OCI-LY1 (cell line): ENCODE measurements at regions not wholly inside any gene's neighbourhood (a gene's known extent, or its start where the extent isn't known, plus 50 kb on each side); places are given as distances from the start of the nearest gene placed in this dataset.

ENCODE experiments used
- H2AFZ ChIP-seq: fragments of 200-600 bp; sonication (generic), shearing (Covaris generic); 2 replicates; pipeline ENCODE4 v1.6.0; 2014; ENCODE audit warnings: antibody characterized with exemption, mild to moderate bottlenecking, low read length
- H3F3A ChIP-seq: fragments of 200-600 bp; sonication (generic), shearing (Covaris generic); 2 replicates; pipeline ENCODE4 v1.6.0; 2014; ENCODE audit warnings: mild to moderate bottlenecking, antibody characterized with exemption, low read length, moderate library complexity; ENCODE audit not compliant: insufficient read depth
- H3K27ac ChIP-seq: fragments of 200-600 bp; sonication (generic); 2 replicates; pipeline ENCODE4 v1.5.1; 2014; ENCODE audit warnings: low read length, mixed run types, mild to moderate bottlenecking, low read depth; ENCODE audit not compliant: poor library complexity, severe bottlenecking
- H3K27me3 ChIP-seq: fragments of 200-600 bp; sonication (generic); 2 replicates; pipeline ENCODE4 v1.6.0; 2014; ENCODE audit warnings: antibody characterized with exemption, mild to moderate bottlenecking, low read length, moderate library complexity; ENCODE audit not compliant: insufficient read depth
- H3K36me3 ChIP-seq: fragments of 200-600 bp; sonication (generic); 2 replicates; pipeline ENCODE4 v1.6.1; 2014; ENCODE audit warnings: mild to moderate bottlenecking, antibody characterized with exemption, low read length, moderate library complexity, mixed read lengths; ENCODE audit not compliant: insufficient read depth
- H3K4me1 ChIP-seq: fragments of 200-600 bp; sonication (generic); 2 replicates; pipeline ENCODE4 v1.5.1; 2014; ENCODE audit warnings: mild to moderate bottlenecking, low read length, moderate library complexity; ENCODE audit not compliant: insufficient read depth, severe bottlenecking
- H3K4me2 ChIP-seq: fragments of 200-600 bp; sonication (generic), shearing (Covaris generic); 2 replicates; pipeline ENCODE4 v1.6.1; 2014; ENCODE audit warnings: low read length
- H3K4me3 ChIP-seq: fragments of 200-600 bp; sonication (generic); 2 replicates; pipeline ENCODE4 v1.5.1; 2014; ENCODE audit warnings: low read length, low read depth, mild to moderate bottlenecking, mixed read lengths; ENCODE audit not compliant: poor library complexity, severe bottlenecking
- H3K79me2 ChIP-seq: fragments of 200-600 bp; shearing (Covaris generic); 2 replicates; pipeline ENCODE4 v1.6.1; 2016; ENCODE audit warnings: mixed run types, low read length, mixed read lengths; ENCODE audit not compliant: insufficient read depth
- H3K9ac ChIP-seq: fragments of 200-600 bp; sonication (generic), shearing (Covaris generic); 2 replicates; pipeline ENCODE4 v1.6.1; 2014; ENCODE audit warnings: mild to moderate bottlenecking, low read length, mixed read lengths
- H3K9me2 ChIP-seq: fragments of 200-600 bp; sonication (generic), shearing (Covaris generic); 2 replicates; pipeline ENCODE4 v1.6.1; 2014; ENCODE audit warnings: low read depth, mild to moderate bottlenecking, low read length, mixed read lengths
- H3K9me3 ChIP-seq: fragments of 200-600 bp; shearing (Covaris generic); 2 replicates; pipeline ENCODE4 v1.6.1; 2014; ENCODE audit warnings: low read length, mixed read lengths
- H4K20me1 ChIP-seq: fragments of 200-600 bp; sonication (generic), shearing (Covaris generic); 2 replicates; pipeline ENCODE4 v1.6.0; 2016; ENCODE audit warnings: mild to moderate bottlenecking, low read length; ENCODE audit not compliant: insufficient read depth
- EZH2 ChIP-seq: fragments of 200-600 bp; sonication (generic), shearing (Covaris generic); IDR thresholded peaks from 2 replicates; pipeline ENCODE4 v1.8.0; 2017; ENCODE audit warnings: borderline replicate concordance, mixed run types, mild to moderate bottlenecking, antibody characterized with exemption, low read length, moderate library complexity, mixed read lengths
- TF ChIP-seq, protein P1 (sequence below): fragments of 200-600 bp; sonication (generic), shearing (Covaris generic); IDR thresholded peaks from 2 replicates; pipeline ENCODE4 v1.5.1; 2017; ENCODE audit warnings: mild to moderate bottlenecking, antibody characterized with exemption, low read length, moderate library complexity, mixed read lengths

DNA sequence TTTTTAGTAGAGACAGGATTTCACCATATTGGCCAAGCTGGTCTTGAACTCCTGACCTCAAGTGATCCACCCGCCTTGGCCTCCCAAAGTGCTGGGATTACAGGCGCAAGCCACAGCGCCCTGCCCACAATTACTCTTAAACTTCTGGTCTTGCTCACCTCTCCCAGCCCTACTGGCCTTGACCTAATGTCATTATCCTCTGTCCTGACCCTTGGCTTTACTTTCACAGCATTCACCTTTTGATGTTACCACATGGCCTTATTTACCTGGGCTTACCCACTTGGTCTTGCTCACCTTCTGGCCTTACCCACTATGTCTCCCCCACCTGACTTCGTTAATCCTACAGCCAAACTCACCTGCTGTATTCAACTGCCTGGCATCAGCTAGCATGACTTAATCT, 105.9 kb downstream of the IL12A start:
- Histone ChIP-seq H3K9me3 (no peaks in the 10 kb centered on the region), H3K36me3 (no peaks in the 10 kb centered on the region), H3K4me3 (no peak overlapping the region), H3K9ac (no peak overlapping the region), H3F3A (no peaks in the 10 kb centered on the region), H3K4me1 (no peaks in the 10 kb centered on the region), H3K9me2 (no peaks in the 10 kb centered on the region), H3K4me2 (no peak overlapping the region), H2AFZ (no peak overlapping the region), H3K79me2 (no peaks in the 10 kb centered on the region), H3K27me3 (no peaks in the 10 kb centered on the region), H3K27ac (no peak overlapping the region), H4K20me1 (no peaks in the 10 kb centered on the region)
- no peak for TF ChIP-seq EZH2
- TF ChIP-seq, protein P1, sequence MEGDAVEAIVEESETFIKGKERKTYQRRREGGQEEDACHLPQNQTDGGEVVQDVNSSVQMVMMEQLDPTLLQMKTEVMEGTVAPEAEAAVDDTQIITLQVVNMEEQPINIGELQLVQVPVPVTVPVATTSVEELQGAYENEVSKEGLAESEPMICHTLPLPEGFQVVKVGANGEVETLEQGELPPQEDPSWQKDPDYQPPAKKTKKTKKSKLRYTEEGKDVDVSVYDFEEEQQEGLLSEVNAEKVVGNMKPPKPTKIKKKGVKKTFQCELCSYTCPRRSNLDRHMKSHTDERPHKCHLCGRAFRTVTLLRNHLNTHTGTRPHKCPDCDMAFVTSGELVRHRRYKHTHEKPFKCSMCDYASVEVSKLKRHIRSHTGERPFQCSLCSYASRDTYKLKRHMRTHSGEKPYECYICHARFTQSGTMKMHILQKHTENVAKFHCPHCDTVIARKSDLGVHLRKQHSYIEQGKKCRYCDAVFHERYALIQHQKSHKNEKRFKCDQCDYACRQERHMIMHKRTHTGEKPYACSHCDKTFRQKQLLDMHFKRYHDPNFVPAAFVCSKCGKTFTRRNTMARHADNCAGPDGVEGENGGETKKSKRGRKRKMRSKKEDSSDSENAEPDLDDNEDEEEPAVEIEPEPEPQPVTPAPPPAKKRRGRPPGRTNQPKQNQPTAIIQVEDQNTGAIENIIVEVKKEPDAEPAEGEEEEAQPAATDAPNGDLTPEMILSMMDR, result no peak

DNA sequence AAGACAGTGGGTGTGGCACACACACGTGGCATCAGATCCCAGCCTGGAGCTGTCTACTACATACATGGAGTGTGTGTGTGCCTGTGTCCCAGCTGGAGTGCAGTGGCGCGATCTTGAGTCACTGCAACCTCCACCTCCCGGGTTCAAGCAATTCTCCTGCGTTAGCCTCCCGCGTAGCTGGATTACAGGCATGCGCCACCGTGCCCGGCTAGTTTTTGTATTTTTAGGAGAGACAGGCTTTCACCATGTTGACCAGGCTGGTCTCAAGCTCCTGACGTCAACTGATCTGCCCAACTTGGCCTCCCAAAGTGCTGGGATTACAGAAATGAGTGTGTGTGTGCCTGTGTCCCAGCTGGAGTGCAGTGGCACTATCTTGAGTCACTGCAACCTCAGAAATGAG, 108.8 kb downstream of the IL12A start:
- Histone ChIP-seq H3K27ac (no peak overlapping the region), H3K9ac (no peak overlapping the region), H3K4me1 (no peaks in the 10 kb centered on the region), H3K4me3 (no peak overlapping the region), H3K9me3 (no peaks in the 10 kb centered on the region), H3K27me3 (no peaks in the 10 kb centered on the region), H3K79me2 (no peaks in the 10 kb centered on the region), H3K9me2 (no peaks in the 10 kb centered on the region), H4K20me1 (no peaks in the 10 kb centered on the region), H3K36me3 (no peaks in the 10 kb centered on the region), H3F3A (no peaks in the 10 kb centered on the region), H2AFZ (no peak overlapping the region), H3K4me2 (no peak overlapping the region)
- TF ChIP-seq, protein P1, result no peak
- no peak for TF ChIP-seq EZH2

DNA sequence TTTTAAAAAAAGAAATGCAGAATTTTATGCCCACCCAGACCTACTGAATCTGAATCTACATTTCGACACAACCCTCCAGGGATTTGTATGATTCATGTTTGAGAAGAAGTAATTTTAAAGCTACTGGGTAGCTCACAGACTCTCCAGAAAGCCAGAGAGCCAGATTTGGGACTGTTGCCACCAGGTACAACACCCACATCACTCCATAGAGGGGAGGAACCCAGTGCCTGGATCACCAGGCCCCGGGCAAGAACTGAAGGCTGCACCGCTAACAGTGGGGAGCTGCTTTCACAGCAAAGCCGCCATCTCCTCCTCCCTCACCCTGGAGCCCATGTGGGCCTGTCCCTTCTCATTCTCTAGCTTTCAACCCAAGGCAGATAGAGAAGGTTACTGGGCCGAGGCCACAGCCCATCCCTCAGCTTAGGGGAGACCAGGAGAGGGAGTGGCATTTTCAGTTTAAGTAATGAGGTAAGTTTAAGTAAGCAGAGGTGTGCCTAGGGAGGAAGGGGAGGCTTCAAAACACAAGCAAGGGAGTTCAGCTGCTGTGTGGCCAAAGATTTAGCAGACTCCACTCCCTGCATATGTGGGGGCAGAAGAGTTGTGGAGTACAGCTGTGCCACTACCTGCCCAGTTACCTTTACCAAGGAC, 109.8 kb downstream of the IL12A start:
- Histone ChIP-seq H3K27ac (no peak overlapping the region), H3K9me3 (no peaks in the 10 kb centered on the region), H3K79me2 (no peaks in the 10 kb centered on the region), H3K9me2 (no peaks in the 10 kb centered on the region), H3F3A (no peaks in the 10 kb centered on the region), H3K27me3 (no peaks in the 10 kb centered on the region), H2AFZ (no peak overlapping the region), H3K4me3 (no peak overlapping the region), H3K9ac (no peak overlapping the region), H3K4me1 (no peaks in the 10 kb centered on the region), H3K36me3 (no peaks in the 10 kb centered on the region), H4K20me1 (no peaks in the 10 kb centered on the region), H3K4me2 (no peak overlapping the region)
- TF ChIP-seq EZH2, result no peak
- TF ChIP-seq, protein P1, result no peak
